Right lobe of liver (tissue), 4 donors: ENCODE measurements at regions not wholly inside any gene's neighbourhood (a gene's known extent, or its start where the extent isn't known, plus 50 kb on each side); places are given as distances from the start of the nearest gene placed in this dataset.

Source experiments
- CTCF ChIP-seq, 4 donors: fragments of 200-600 bp in 3 of 4; fragments of 450-650 bp in 1 of 4; IDR thresholded peaks; one replicate each; pipeline versions ENCODE4 v1.5.1 to v1.8.0; 2016 to 2022; ENCODE audit warnings: antibody characterized with exemption in 4 of 4, mild to moderate bottlenecking in 2 of 4
- POLR2A ChIP-seq: fragments of 450-650 bp; IDR thresholded peaks from one replicate; pipeline ENCODE4 v1.6.1; 2017; ENCODE audit warnings: antibody characterized with exemption, mild to moderate bottlenecking
- donor health status: DM: no; HTN: no; CAD: no.
- donor health status: DM: no; HTN: no; CAD: no.
- donor health status: DM: no; HTN: yes; CAD: no.

GRCh38 chr11:127056338-127056971 lies 55.9 kb upstream of the KIRREL3 start:
- no peak for TF ChIP-seq CTCF (IDR thresholded peaks at IDR 0.05)
- no peak for TF ChIP-seq POLR2A
